Stomach (tissue), 8 donors: ENCODE measurements at regions not wholly inside any gene's neighbourhood (a gene's known extent, or its start where the extent isn't known, plus 50 kb on each side); places are given as distances from the start of the nearest gene placed in this dataset.
"Not testable (repeated sequence)": the region's sequence is repeated elsewhere in the genome, so short reads cannot be mapped to it uniquely, and the experiment has no call there.

Source experiments
- DNase-seq, 2 donors: peaks; one replicate each; pipeline versions ENCODE4 v3.0.0 to v3.0.0-alpha.2; 2013 to 2019
- H3K27ac ChIP-seq, 5 donors: fragments of 200-600 bp in 4 of 5; sonication (generic) in 4 of 5; one replicate each; pipeline ENCODE4 v1.5.1; 2013 to 2019; ENCODE audit warnings: mild to moderate bottlenecking in 1 of 5, moderate library complexity in 1 of 5
- H3K27me3 ChIP-seq, 3 donors: fragments of 200-600 bp; sonication (generic); one replicate each; pipeline ENCODE4 v1.5.1; 2017 to 2019; ENCODE audit warnings: mixed run types in 1 of 3
- H3K36me3 ChIP-seq, 4 donors: fragments of 200-600 bp; sonication (generic); 1 replicate in 3 of 4; 2 replicates in 1 of 4; pipeline ENCODE4 v1.5.1; 2016 to 2019
- H3K4me1 ChIP-seq, 4 donors: fragments of 200-600 bp; sonication (generic); one replicate each; pipeline ENCODE4 v1.5.1; 2016 to 2019
- H3K4me3 ChIP-seq, 4 donors: fragments of 200-600 bp; sonication (generic) in 3 of 4; one replicate each; pipeline ENCODE4 v1.5.1; 2016 to 2019; ENCODE audit warnings: mild to moderate bottlenecking in 1 of 4
- H3K9me3 ChIP-seq, 4 donors: fragments of 200-600 bp; sonication (generic); one replicate each; pipeline ENCODE4 v1.5.1; 2016 to 2019
- CTCF ChIP-seq, 7 experiments: fragments of 450-650 bp in 4 of 7; fragments of 200-600 bp in 3 of 7; sonication (generic) in 3 of 7; IDR thresholded peaks; one replicate each; pipeline ENCODE4 v1.5.1; 2016 to 2019; ENCODE audit warnings: antibody characterized with exemption in 7 of 7, control low read depth in 2 of 7, mild to moderate bottlenecking in 1 of 7
- EP300 ChIP-seq: sonication (generic); formaldehyde crosslinking; IDR thresholded peaks from one replicate; pipeline ENCODE4 v1.6.1; 2017; ENCODE audit warnings: antibody characterized with exemption
- POLR2A ChIP-seq, 4 donors: fragments of 450-650 bp; IDR thresholded peaks; one replicate each; pipeline ENCODE4 v1.6.1; 2016; ENCODE audit warnings: antibody characterized with exemption in 4 of 4, control low read depth in 2 of 4, mild to moderate bottlenecking in 1 of 4, moderate library complexity in 1 of 4
- POLR2AphosphoS5 ChIP-seq, 3 donors: sonication (generic); formaldehyde crosslinking; IDR thresholded peaks; one replicate each; pipeline ENCODE4 v1.6.1; 2016; ENCODE audit warnings: antibody characterized with exemption in 3 of 3
- WGBS, 5 donors: extraction: QIAGEN DNeasy Blood & Tissue Kit in 3 of 5; methylation state at CpG; one replicate each; pipeline versions ENCODE4 v1.1.5 to v1.1.7; 2013 to 2018; 5-methylcytosine and 5-hydroxymethylcytosine counted together
- intact Hi-C: fragments of 100-400 bp; cut with DNase I; formaldehyde crosslinking; loops from one replicate; pipeline ENCODE4 v1.15.1; 2023; ENCODE audit warnings: low total_unique reads
- donor health status: healthy with polysubstance abuse.
- donor health status: Bipolar disorder and iron deficiency.
- donor health status: healthy.

GRCh38 chr6:27145731-27146455, 101.6 kb upstream of the PRSS16 start:
- Histone ChIP-seq H3K27ac (peak overlapping the region; percentile 91 to 98 (median 94)), H3K4me3 (peak overlapping the region; percentile 53 to 60 (median 58)), H3K4me1 (peaks cover 12 to 37% (median 25%) of the 10 kb centered on the region in 4 donors), H3K27me3 (peaks cover 0 to 3% (median 0%) of the 10 kb centered on the region in 3 donors), H3K9me3 (no peaks in the 10 kb centered on the region), H3K36me3 (peaks cover 0 to 4% (median 0%) of the 10 kb centered on the region in 4 donors)
- intact Hi-C loops: no loop called here
- peak; percentile 62 to 93 (median 78) for TF ChIP-seq POLR2AphosphoS5 (IDR thresholded peaks at IDR 0.05)
- no peak for TF ChIP-seq EP300
- peak in 1 of 4 donors; percentile 10 for TF ChIP-seq POLR2A (IDR thresholded peaks at IDR 0.05)
- DNase-seq: peak; percentile 73 to 96
- WGBS, 5 donors: 0 to 1% (median 0%) methylated on average over 25 of the region's 25 CpGs

GRCh38 chr6:27146456-27146705, 101.1 kb upstream of the PRSS16 start:
- H3K9me3 ChIP-seq, intact Hi-C loops, DNase-seq, H3K27me3 ChIP-seq, H3K36me3 ChIP-seq: not testable (repeated sequence)
- WGBS, 5 donors: 1 to 20% (median 6%) methylated on average over 16 to 23 of the region's 23 CpGs
- H3K4me3 ChIP-seq: peak overlapping the region; percentile 53 to 60 (median 58)
- peaks cover 12 to 35% (median 25%) of the 10 kb centered on the region in 4 donors for H3K4me1 ChIP-seq
- H3K27ac ChIP-seq: peak overlapping the region; percentile 91 to 98 (median 94)

GRCh38 chr6:27146706-27147505, 100.6 kb upstream of the PRSS16 start:
- peak; percentile 80 to 98 for DNase-seq
- TF ChIP-seq POLR2A (IDR thresholded peaks at IDR 0.05) (peak in 3 of 4 donors; percentile 11 to 98 (median 84)), EP300 (no peak), POLR2AphosphoS5 (IDR thresholded peaks at IDR 0.05) (peak; percentile 98 to 100 (median 100))
- peaks cover 0 to 3% (median 0%) of the 10 kb centered on the region in 3 donors for H3K27me3 ChIP-seq
- peak overlapping the region; percentile 91 to 98 (median 94) for H3K27ac ChIP-seq
- H3K36me3 ChIP-seq: peaks cover 0 to 4% (median 0%) of the 10 kb centered on the region in 4 donors
- intact Hi-C loops: no loop called here
- no peaks in the 10 kb centered on the region for H3K9me3 ChIP-seq
- WGBS, 5 donors: 0 to 5% (median 2%) methylated on average over 48 to 51 of the region's 51 CpGs
- H3K4me1 ChIP-seq: peaks cover 12 to 31% (median 25%) of the 10 kb centered on the region in 4 donors
- H3K4me3 ChIP-seq: peak overlapping the region; percentile 53 to 60 (median 58)

- TF ChIP-seq CTCF (IDR thresholded peaks at IDR 0.05) (no peak), EP300 (no peak)
Observed at GRCh38 chr6:27148404-27148795, 99.1 kb upstream of the PRSS16 start.

GRCh38 chr6:27149150-27149549, 98.4 kb upstream of the PRSS16 start:
- Histone ChIP-seq H3K4me1 (peaks cover 12 to 27% (median 22%) of the 10 kb centered on the region in 4 donors), H3K27ac (no peak overlapping the region), H3K27me3 (peaks cover 0 to 9% (median 0%) of the 10 kb centered on the region in 3 donors), H3K9me3 (no peaks in the 10 kb centered on the region), H3K36me3 (no peaks in the 10 kb centered on the region), H3K4me3 (no peak overlapping the region)
- no peak for TF ChIP-seq EP300
- TF ChIP-seq CTCF (IDR thresholded peaks at IDR 0.05): no peak
- TF ChIP-seq POLR2A (IDR thresholded peaks at IDR 0.05): no peak
- TF ChIP-seq POLR2AphosphoS5 (IDR thresholded peaks at IDR 0.05): no peak
- DNase-seq: peak in 1 of 2 donors; percentile 58
- intact Hi-C loops: no loop called here
- 38 to 67% (median 56%) methylated on average over 1 of the region's 1 CpG for WGBS, 5 donors

More at GRCh38 chr6:27148404-27148795, 99.1 kb upstream of the PRSS16 start:
- 83 to 96% (median 92%) methylated on average over 2 of the region's 2 CpGs for WGBS, 5 donors
- Histone ChIP-seq H3K9me3 (no peaks in the 10 kb centered on the region), H3K27me3 (peaks cover 0 to 9% (median 0%) of the 10 kb centered on the region in 3 donors), H3K27ac (no peak overlapping the region), H3K4me1 (peaks cover 12 to 31% (median 25%) of the 10 kb centered on the region in 4 donors), H3K36me3 (no peaks in the 10 kb centered on the region), H3K4me3 (no peak overlapping the region)
- no peak for DNase-seq
- intact Hi-C loops: no loop called here
